ENCODE measurements at regions not wholly inside any gene's neighbourhood (a gene's known extent, or its start where the extent isn't known, plus 50 kb on each side); places are given as distances from the start of the nearest gene placed in this dataset.

DNA sequence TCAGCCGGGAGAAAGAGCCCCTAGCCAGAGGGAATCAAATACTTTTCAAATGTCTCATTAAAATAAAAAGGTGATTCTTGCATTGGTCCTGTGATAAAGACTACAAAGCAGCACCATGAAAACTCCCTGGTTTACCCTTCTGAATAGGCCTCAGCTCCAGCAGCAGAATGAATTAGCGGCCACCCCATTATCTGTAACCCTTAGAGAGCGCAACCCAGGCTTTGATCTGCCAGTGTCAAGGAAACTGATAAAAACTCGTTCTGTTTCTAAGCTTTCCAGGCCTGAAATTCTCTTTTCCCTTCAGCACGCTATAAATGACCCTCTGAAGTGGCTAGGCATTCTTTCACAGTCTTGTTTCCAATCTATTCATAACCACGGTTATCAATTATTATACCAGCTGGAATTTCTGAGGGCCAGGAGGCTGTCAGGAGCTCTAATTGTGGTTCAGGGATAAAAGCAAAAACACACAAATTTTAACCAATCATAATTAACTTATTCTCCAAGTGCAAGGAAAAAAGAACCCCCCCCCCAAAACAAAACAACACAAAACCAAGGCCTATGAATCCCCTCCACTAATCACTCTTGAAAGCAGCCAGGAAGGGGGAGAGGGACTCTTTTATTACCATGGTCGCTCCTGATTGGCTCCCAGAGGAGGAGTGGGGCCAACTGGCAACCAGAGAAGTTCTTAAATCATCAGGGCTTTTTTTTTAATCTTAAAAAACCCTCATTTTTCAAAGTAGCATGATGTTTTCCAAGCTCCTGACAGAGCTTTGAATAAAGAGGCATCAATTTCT lies 258.9 kb downstream of the CYRIA start:
- no peaks in the 10 kb centered on the region for H3K79me2 ChIP-seq (ENCODE audit: insufficient read depth, low read length)
- no peak overlapping the region for H3K9ac ChIP-seq (ENCODE audit: low read length)
- H3K9me2 ChIP-seq (replicated peaks; ENCODE audit: insufficient read depth, low read length): no peaks in the 10 kb centered on the region
- no peaks in the 10 kb centered on the region for H3K27me3 ChIP-seq (ENCODE audit: low read length)
- no peaks in the 10 kb centered on the region for H3F3A ChIP-seq (ENCODE audit: insufficient read depth)
- no peaks in the 10 kb centered on the region for H3K36me3 ChIP-seq (ENCODE audit: low read length)
- H2AFZ ChIP-seq (ENCODE audit: low read depth, low read length, severe bottlenecking): no peak overlapping the region
- H3K9me3 ChIP-seq (ENCODE audit: insufficient read depth, low read length): no peaks in the 10 kb centered on the region
- no peak overlapping the region for H3K4me2 ChIP-seq (ENCODE audit: low read depth, low read length, poor library complexity, severe bottlenecking)
- no peaks in the 10 kb centered on the region for H4K20me1 ChIP-seq (ENCODE audit: low read depth, low read length)
- no peak overlapping the region for H3K27ac ChIP-seq (ENCODE audit: low read depth, low read length)
- no peak overlapping the region for H3K4me3 ChIP-seq (ENCODE audit: insufficient read depth, low read length, poor library complexity, severe bottlenecking)
- TF ChIP-seq EZH2phosphoT487 (conservative IDR thresholded peaks at IDR 0.05; ENCODE audit: low read length): no peak
- TF ChIP-seq, protein P1, sequence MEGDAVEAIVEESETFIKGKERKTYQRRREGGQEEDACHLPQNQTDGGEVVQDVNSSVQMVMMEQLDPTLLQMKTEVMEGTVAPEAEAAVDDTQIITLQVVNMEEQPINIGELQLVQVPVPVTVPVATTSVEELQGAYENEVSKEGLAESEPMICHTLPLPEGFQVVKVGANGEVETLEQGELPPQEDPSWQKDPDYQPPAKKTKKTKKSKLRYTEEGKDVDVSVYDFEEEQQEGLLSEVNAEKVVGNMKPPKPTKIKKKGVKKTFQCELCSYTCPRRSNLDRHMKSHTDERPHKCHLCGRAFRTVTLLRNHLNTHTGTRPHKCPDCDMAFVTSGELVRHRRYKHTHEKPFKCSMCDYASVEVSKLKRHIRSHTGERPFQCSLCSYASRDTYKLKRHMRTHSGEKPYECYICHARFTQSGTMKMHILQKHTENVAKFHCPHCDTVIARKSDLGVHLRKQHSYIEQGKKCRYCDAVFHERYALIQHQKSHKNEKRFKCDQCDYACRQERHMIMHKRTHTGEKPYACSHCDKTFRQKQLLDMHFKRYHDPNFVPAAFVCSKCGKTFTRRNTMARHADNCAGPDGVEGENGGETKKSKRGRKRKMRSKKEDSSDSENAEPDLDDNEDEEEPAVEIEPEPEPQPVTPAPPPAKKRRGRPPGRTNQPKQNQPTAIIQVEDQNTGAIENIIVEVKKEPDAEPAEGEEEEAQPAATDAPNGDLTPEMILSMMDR (IDR thresholded peaks at IDR 0.05; ENCODE audit: insufficient read depth, low read length, poor library complexity, severe bottlenecking): no peak

DNA sequence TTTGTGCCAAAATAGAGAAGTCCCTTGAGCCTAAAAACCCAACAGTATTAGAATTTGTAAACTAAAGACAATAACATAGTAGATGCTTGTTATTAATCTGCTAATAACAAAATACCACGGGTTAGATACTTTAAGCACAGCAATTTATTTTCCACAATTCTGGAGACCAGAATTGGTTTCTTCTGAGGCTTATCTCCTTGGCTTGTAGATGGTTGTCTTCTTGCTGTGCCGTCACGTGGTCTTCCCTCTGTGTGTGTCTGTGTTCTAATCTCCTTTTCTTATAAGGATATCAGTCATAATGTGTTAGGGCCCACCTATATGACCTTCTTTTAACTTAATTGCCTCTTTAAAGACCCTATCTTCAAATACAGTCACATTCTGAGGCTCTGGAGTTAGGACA lies 260.1 kb downstream of the CYRIA start:
- H3F3A ChIP-seq (ENCODE audit: insufficient read depth): no peaks in the 10 kb centered on the region
- H3K9ac ChIP-seq (ENCODE audit: low read length): no peak overlapping the region
- TF ChIP-seq, protein P1 (IDR thresholded peaks at IDR 0.05; ENCODE audit: insufficient read depth, low read length, poor library complexity, severe bottlenecking): no peak
- no peak for TF ChIP-seq EZH2phosphoT487 (conservative IDR thresholded peaks at IDR 0.05; ENCODE audit: low read length)
- no peaks in the 10 kb centered on the region for H3K9me3 ChIP-seq (ENCODE audit: insufficient read depth, low read length)
- H3K27me3 ChIP-seq (ENCODE audit: low read length): no peaks in the 10 kb centered on the region
- no peak overlapping the region for H3K4me3 ChIP-seq (ENCODE audit: insufficient read depth, low read length, poor library complexity, severe bottlenecking)
- H3K4me2 ChIP-seq (ENCODE audit: low read depth, low read length, poor library complexity, severe bottlenecking): no peak overlapping the region
- H3K79me2 ChIP-seq (ENCODE audit: insufficient read depth, low read length): no peaks in the 10 kb centered on the region
- no peak overlapping the region for H2AFZ ChIP-seq (ENCODE audit: low read depth, low read length, severe bottlenecking)
- no peaks in the 10 kb centered on the region for H3K9me2 ChIP-seq (replicated peaks; ENCODE audit: insufficient read depth, low read length)
- no peaks in the 10 kb centered on the region for H4K20me1 ChIP-seq (ENCODE audit: low read depth, low read length)
- H3K27ac ChIP-seq (ENCODE audit: low read depth, low read length): no peak overlapping the region
- H3K36me3 ChIP-seq (ENCODE audit: low read length): no peaks in the 10 kb centered on the region

DNA sequence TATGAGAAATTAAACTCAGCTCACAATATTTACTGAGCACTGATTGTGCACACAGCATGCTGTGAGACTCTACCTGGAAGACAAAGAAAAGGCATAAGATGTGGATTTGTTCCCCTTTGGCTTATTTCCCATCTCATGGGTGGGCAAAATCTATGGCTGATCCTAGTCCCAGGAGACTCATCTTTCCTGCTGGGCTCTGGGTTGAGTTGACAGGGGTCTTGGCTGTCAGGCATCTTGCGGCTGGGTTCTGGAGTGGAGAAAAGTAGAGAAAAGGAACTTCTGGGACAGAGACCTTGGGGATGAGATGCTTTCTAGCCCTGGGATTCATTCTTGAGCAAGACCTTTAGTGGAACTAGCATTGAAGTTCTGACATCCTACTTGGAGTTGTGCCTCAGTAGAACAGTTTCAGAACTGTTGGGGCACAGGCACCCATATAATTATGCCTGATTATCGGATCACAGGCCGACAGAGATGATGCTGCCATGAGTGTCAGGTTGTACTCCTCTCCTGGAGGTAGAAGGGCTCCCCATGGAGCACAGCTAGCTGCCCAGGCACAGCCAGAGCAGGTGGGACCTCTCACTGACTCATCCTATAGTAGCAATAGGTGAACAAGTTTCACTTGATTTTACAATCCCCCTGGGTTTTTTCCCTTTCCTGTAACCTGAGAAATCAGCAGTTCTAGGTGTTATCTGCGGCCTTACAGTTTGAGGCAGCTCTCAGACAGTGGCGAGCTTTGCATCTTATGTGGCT lies 260.9 kb downstream of the CYRIA start:
- H3F3A ChIP-seq (ENCODE audit: insufficient read depth): no peaks in the 10 kb centered on the region
- H3K4me2 ChIP-seq (ENCODE audit: low read depth, low read length, poor library complexity, severe bottlenecking): no peak overlapping the region
- H3K4me3 ChIP-seq (ENCODE audit: insufficient read depth, low read length, poor library complexity, severe bottlenecking): no peak overlapping the region
- no peaks in the 10 kb centered on the region for H4K20me1 ChIP-seq (ENCODE audit: low read depth, low read length)
- no peak overlapping the region for H3K27ac ChIP-seq (ENCODE audit: low read depth, low read length)
- H3K9me3 ChIP-seq (ENCODE audit: insufficient read depth, low read length): no peaks in the 10 kb centered on the region
- H3K9ac ChIP-seq (ENCODE audit: low read length): no peak overlapping the region
- no peak overlapping the region for H2AFZ ChIP-seq (ENCODE audit: low read depth, low read length, severe bottlenecking)
- no peak for TF ChIP-seq EZH2phosphoT487 (conservative IDR thresholded peaks at IDR 0.05; ENCODE audit: low read length)
- TF ChIP-seq, protein P1 (IDR thresholded peaks at IDR 0.05; ENCODE audit: insufficient read depth, low read length, poor library complexity, severe bottlenecking): no peak
- H3K9me2 ChIP-seq (replicated peaks; ENCODE audit: insufficient read depth, low read length): no peaks in the 10 kb centered on the region
- H3K79me2 ChIP-seq (ENCODE audit: insufficient read depth, low read length): no peaks in the 10 kb centered on the region
- H3K27me3 ChIP-seq (ENCODE audit: low read length): no peaks in the 10 kb centered on the region
- no peaks in the 10 kb centered on the region for H3K36me3 ChIP-seq (ENCODE audit: low read length)
